ENCODE measurements at regions not wholly inside any gene's neighbourhood (a gene's known extent, or its start where the extent isn't known, plus 50 kb on each side); places are given as distances from the start of the nearest gene placed in this dataset.

DNA sequence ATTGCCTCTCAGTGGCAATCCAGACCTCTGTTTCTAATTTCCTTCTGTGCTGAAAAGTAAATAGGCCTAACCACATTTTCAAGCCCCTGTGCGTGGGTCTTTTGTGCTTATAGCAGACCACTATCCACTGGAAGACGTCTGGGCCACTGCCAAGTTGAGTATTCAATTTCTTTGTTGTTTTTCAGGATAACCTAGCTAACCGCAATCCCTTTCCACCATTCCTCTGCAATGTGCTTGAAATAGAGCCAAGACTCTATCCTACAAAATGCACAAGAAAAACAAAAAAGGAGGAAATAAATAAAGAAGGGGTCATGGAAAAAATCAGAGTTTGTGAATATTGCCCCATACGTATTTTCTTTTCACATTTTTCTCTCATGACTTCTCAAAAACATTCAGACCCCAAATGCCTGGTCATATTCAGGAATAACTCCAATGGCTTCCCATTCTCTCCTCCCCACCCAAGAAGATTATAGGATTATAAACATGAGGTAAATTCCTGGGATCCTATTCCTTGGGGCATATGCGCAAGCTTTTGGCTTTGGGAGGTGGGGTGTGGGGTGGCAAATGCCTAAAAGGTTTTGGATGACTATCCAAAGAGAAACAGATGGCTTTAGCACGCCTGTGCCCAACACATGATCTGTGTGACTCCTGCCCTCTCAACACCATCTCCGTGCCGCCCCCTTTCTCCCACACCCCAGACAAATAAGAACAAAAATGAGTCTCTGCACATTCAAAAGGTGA, 217.9 kb upstream of the THBS1 start:
- POLR2A ChIA-PET (ENCODE audit: partially characterized antibody): no interaction called here
- no peak overlapping the region for H4K8ac ChIP-seq (ENCODE audit: extremely low read depth, insufficient read depth, low read length)

More for the DNA sequence above, 217.9 kb upstream of the THBS1 start:
- Histone ChIP-seq H4K5ac (ENCODE audit: insufficient read length, low read depth, low read length) (no peak overlapping the region), H4K20me1 (replicated peaks in 1 of 2; ENCODE audit: control insufficient read depth in 1 of 2, insufficient read depth in 2 of 2, low read length in 2 of 2) (no peaks in the 10 kb centered on the region), H3K4ac (replicated peaks; ENCODE audit: insufficient read length, low read depth, low read length) (no peak overlapping the region), H3K9ac (replicated peaks in 1 of 4; ENCODE audit: extremely low read depth in 1 of 4, low read depth in 3 of 4, low read length in 3 of 4) (no peak overlapping the region), H3K23ac (ENCODE audit: insufficient read length) (no peak overlapping the region), H4K91ac (replicated peaks; ENCODE audit: insufficient read length, low read length) (no peak overlapping the region), H2BK120ac (replicated peaks; ENCODE audit: low read depth, low read length) (no peak overlapping the region), H2BK20ac (ENCODE audit: low read length) (no peak overlapping the region), H2AK5ac (ENCODE audit: low read depth, low read length) (no peak overlapping the region), H3K56ac (replicated peaks; ENCODE audit: insufficient read length, low read depth, low read length) (no peak overlapping the region), H3K36me3 (ENCODE audit: control insufficient read depth in 2 of 4, insufficient read depth in 4 of 4, low read length in 3 of 4) (no peaks in the 10 kb centered on the region), H2BK5ac (ENCODE audit: low read depth, low read length) (no peak overlapping the region), H3K23me2 (ENCODE audit: low read depth, low read length) (no peaks in the 10 kb centered on the region), H3K4me1 (replicated peaks in 1 of 4; ENCODE audit: control insufficient read depth in 3 of 4, insufficient read depth in 4 of 4, low read length in 3 of 4) (no peaks in the 10 kb centered on the region), H2BK12ac (ENCODE audit: low read depth, low read length) (no peak overlapping the region), H3K27me3 (replicated peaks in 1 of 4; ENCODE audit: control insufficient read depth in 3 of 4, extremely low read depth in 1 of 4, insufficient read depth in 3 of 4, low read length in 3 of 4) (no peaks in the 10 kb centered on the region), H3K9me3 (ENCODE audit: insufficient read depth in 2 of 2, low read depth in 1 of 2, low read length in 1 of 2) (no peaks in the 10 kb centered on the region), H3K4me2 (ENCODE audit: insufficient read depth in 1 of 2, low read depth in 2 of 2, low read length in 2 of 2) (no peak overlapping the region), H3K4me3 (ENCODE audit: extremely low read depth in 1 of 4, insufficient read depth in 2 of 4, low read depth in 3 of 4, low read length in 4 of 4) (no peak overlapping the region), H3K14ac (ENCODE audit: insufficient read length) (no peak overlapping the region), H2AFZ (ENCODE audit: low read length) (no peak overlapping the region), H2BK15ac (ENCODE audit: low read length) (no peak overlapping the region), H3K18ac (ENCODE audit: extremely low read depth, low read length) (no peak overlapping the region), H3K79me2 (ENCODE audit: control insufficient read depth in 1 of 2, insufficient read depth in 2 of 2, low read length in 2 of 2) (no peaks in the 10 kb centered on the region), H3K27ac (ENCODE audit: low read depth, low read length) (no peak overlapping the region), H3K79me1 (ENCODE audit: low read depth, low read length) (no peaks in the 10 kb centered on the region)
- DNase-seq (ENCODE audit: low read depth in 1 of 2, low spot score in 2 of 2) (no peak), FAIRE-seq (no peak)
- TF ChIP-seq BCL11A (IDR thresholded peaks at IDR 0.05; ENCODE audit: low read depth in 2 of 2, low read length in 2 of 2) (no peak), CBX8 (IDR thresholded peaks at IDR 0.05; ENCODE audit: borderline replicate concordance, low read depth, low read length) (no peak), RAD21 (IDR thresholded peaks at IDR 0.05 in 1 of 2, conservative IDR thresholded peaks at IDR 0.05 in 1 of 2; ENCODE audit: low read depth in 2 of 2, low read length in 2 of 2) (no peak), TBP (IDR thresholded peaks at IDR 0.05; ENCODE audit: low read depth, low read length) (no peak), NRF1 (IDR thresholded peaks at IDR 0.05; ENCODE audit: low read depth, low read length) (no peak), ASH2L (IDR thresholded peaks at IDR 0.05; ENCODE audit: low read length) (no peak)
- TF ChIP-seq, protein P1, sequence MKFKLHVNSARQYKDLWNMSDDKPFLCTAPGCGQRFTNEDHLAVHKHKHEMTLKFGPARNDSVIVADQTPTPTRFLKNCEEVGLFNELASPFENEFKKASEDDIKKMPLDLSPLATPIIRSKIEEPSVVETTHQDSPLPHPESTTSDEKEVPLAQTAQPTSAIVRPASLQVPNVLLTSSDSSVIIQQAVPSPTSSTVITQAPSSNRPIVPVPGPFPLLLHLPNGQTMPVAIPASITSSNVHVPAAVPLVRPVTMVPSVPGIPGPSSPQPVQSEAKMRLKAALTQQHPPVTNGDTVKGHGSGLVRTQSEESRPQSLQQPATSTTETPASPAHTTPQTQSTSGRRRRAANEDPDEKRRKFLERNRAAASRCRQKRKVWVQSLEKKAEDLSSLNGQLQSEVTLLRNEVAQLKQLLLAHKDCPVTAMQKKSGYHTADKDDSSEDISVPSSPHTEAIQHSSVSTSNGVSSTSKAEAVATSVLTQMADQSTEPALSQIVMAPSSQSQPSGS (IDR thresholded peaks at IDR 0.05; ENCODE audit: low read length): no peak
- CTCF ChIA-PET (ENCODE audit: partially characterized antibody): no interaction called here
- 90% methylated on average over 8 of the region's 8 CpGs; no CpG with 5 or more reads in 1 of the 2 experiments for WGBS, 2 experiments (ENCODE audit: extremely low coverage in 1 of 2, insufficient coverage in 1 of 2, insufficient read length in 1 of 2, insufficient replicate concordance in 2 of 2, low coverage in 1 of 2, low lambda C conversion rate in 2 of 2, missing lambda C conversion rate in 1 of 2)
